Adrenal gland (tissue), 5 donors: ENCODE measurements at regions not wholly inside any gene's neighbourhood (a gene's known extent, or its start where the extent isn't known, plus 50 kb on each side); places are given as distances from the start of the nearest gene placed in this dataset.

Source experiments
- CTCF ChIP-seq, 6 experiments: fragments of 450-650 bp in 4 of 6; fragments of 200-600 bp in 2 of 6; sonication (generic) in 1 of 6; IDR thresholded peaks; 1 replicate in 5 of 6; 2 replicates in 1 of 6; pipeline versions ENCODE4 v1.5.1 to v1.8.0; 2016 to 2021; ENCODE audit warnings: antibody characterized with exemption in 6 of 6, mild to moderate bottlenecking in 2 of 6, moderate library complexity in 1 of 6
- POLR2A ChIP-seq, 2 donors: fragments of 450-650 bp; IDR thresholded peaks; one replicate each; pipeline ENCODE4 v1.6.1; 2017; ENCODE audit warnings: antibody characterized with exemption in 2 of 2, mild to moderate bottlenecking in 2 of 2, moderate library complexity in 1 of 2
- donor health status: DM: no; HTN: no; CAD: no.

GRCh38 chr10:57333880-57334279 lies 933.8 kb downstream of the IPMK start:
- TF ChIP-seq CTCF (IDR thresholded peaks at IDR 0.05) (no peak), POLR2A (IDR thresholded peaks at IDR 0.05) (no peak)
